Kasumi-1 (cell line): ENCODE measurements at regions not wholly inside any gene's neighbourhood (a gene's known extent, or its start where the extent isn't known, plus 50 kb on each side); places are given as distances from the start of the nearest gene placed in this dataset.

Experiments used
- DNase-seq, 2 experiments: peaks; one replicate each; lab custom pipeline; 2025; lab: John Stamatoyannopoulos, UW

- no peak for DNase-seq
Measured at GRCh38 chr6:139514819-139515218, 140.4 kb upstream of the CITED2 start.

GRCh38 chr6:139510040-139510790 lies 135.8 kb upstream of the CITED2 start:
- no peak for DNase-seq

DNA sequence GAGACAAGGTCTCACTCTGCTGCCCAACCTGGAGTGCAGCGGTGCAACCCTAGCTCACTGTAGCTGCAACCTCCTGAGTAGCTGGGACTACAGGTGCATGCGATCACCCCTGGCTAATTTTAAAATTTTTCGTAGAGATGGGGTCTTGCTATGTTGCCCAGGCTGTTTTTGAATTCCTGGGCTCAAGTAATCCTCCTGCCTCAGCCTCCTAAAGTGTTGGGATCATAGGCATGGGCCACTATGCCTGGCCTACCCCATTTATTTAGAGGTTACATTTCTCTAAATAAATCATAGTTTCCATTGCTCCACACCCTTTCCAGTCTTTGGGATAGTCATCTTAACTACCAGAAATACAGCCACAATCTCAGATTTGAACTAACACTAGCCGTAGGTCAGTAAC lies 134.7 kb upstream of the CITED2 start:
- no peak for DNase-seq

- no peak for DNase-seq
Measured at GRCh38 chr6:139508576-139508975, 134.1 kb upstream of the CITED2 start.

DNA sequence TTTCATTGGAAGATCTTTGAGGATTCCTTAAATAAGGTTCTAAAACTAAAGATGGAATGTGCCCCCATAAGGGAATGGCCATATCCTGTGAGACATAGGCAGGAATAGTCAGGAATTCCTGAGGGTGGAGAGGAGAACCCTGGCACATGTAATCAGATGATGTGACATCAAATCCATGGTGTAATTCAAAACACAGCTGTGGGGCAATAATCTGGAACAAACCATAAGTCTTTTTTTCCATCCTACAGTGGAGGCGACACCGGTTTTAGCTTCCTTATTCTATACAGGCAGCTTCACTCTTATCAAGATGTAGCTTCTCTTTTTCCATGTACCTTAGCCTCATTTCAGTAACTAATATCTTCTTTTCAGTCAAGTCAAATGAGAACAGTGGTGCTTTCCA lies 133.6 kb upstream of the CITED2 start:
- DNase-seq: no peak

DNA sequence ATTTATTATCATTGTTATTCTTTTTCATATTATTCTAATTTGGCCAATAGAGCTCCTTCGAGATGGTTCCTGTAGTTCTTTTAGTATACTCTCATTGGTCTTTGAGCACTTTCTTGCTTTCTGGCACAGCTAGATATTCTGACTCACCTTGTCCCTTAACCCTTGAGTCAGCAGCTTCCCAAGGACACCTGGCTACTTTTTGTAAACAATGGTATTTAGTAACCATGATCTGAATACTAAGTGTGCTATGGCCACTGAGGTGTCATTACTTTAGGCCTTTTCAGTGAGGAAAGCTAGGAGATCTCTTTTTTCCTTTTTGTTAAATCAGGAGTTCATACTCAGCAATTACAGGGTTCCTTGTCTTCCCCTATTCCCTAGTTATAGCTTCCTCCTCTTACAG lies 126.5 kb upstream of the CITED2 start:
- no peak for DNase-seq

DNA sequence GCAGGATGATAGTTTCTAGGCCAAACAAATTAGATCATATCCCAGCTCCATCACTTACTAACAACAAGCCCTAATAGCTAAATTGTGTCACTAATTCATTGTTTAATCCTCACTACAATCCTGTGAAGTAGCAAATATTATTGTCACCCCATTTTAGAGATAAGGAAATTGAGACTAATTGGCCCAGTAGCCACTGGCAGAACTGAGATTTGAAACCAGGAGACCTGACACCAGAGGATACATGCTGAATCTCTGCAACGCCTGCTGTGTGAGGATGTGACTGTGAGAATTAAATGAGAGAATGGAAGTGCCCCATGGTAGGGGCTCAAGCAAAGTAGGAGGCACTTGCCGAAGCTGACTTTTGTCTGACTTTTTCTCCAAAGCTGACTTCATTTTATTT lies 124.3 kb upstream of the CITED2 start:
- no peak for DNase-seq

GRCh38 chr6:139497345-139497961 lies 123.0 kb upstream of the CITED2 start:
- no peak for DNase-seq

DNA sequence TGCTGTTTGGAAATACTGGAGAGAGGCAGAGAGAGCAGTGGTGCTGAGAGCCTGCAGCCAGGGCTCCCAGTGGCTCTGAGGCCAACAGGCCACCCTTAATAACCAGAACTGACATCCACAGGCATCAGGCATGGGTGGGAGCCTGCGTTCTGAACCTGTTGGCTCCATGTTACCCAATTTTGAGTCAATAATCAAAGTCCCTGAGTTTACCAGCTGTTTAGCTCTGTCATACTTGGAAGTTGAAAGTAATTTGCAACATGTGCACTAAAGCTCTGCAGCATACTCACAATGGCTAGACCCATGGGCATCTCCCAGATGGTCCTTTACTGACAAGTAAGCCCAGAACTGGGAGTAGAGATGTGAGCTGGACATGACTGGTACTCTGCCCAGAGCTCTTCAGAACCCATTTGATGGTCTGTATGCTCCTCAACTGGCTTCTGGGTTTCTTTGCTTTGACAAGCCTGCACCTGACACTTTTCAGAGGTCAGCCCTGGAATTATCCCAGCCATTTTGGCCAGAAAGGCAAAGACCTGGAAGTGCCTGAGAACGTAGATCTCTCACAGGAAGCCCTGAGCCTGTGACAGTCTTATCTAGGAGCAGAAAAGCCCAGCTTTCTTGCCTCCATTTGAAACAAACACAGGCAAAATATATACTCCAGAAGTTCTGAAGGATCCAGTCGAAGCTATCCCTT lies 122.4 kb upstream of the CITED2 start:
- DNase-seq: no peak

DNA sequence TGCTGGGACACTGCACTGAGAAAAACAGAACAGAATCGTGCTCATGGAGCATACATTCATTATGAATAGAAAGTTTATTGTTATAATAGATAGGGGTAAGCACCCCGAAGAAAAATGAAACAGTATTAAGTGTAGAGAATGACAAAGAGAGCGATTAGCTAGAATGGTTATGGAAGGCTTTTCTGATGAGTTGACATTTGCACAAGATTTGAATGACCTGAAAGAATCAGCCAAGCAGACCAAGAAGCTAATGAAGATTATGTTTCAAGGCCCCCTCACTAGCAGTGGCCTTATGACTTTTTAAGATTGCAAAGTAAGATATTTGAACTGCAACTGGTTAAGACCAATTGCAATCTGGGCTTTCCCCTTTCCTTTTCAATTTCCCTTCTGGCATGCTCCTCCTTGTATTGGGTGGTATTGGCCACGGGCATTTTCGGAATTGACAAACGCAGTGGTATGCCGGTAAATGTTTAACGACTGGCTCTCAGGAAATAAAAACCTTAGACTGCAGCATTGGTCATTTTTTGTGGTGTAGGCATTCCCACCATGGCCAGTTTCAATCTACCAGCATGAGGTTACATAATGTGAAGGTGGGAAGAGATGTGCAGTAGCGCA lies 120.0 kb upstream of the CITED2 start:
- no peak for DNase-seq

DNA sequence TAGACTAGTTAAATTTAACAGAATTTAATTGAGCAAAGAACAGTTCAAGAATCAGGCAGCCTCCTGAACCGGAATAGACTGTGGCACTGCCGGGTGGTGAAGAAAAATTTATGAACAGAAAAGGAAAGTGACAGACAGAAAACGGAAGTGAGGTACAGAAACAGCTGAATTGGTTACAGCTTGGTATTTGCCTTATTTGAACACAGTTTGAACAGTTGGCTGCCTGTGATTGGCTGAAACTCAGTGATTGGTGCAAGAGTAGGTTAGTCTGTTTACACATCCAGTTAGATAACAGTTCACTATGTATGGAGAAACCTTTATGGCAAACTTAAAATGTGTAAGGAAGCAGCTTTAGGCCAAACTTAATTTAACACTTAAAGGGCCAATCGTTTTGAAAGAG lies 116.0 kb upstream of the CITED2 start:
- no peak for DNase-seq

- no peak for DNase-seq
Measured at GRCh38 chr6:139486476-139486799, 112.0 kb upstream of the CITED2 start.

GRCh38 chr6:139485742-139486475 lies 111.5 kb upstream of the CITED2 start:
- no peak for DNase-seq

DNA sequence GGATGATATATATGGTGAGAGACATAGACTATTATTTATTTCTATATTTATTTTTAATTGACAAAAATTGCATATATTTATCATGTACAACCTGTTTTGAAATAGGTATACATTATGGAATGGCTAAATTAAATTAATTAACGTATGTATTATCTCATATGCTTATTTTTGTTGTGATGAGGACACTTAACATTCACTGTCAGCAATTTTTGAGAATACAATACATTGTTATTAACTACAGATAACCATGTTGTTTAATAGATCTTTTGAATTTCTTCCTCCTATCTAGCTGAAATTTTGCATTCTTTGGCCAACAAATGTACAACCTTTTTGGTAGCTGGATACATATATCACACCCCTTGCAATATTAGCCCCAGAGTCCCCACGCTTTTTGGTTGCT lies 110.7 kb upstream of the CITED2 start:
- no peak for DNase-seq

DNA sequence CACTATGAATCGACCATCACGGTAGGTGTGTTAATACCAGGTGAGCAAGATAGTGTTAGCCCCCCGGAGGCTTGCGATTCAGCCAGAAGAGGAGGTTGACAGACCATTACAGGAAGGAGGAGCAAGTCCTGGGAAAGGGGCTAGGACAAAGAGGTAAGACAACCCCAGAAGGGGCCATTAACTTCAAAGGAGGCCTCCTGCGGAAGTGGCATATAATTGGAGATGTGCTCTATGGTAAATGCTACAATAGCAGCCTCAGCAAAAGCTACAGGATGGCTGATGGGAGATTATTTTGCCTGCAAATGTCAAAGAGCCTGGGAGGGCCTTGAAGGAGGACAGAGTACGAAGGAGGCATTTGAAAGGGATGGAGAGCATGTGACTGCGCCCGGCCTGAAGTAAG lies 108.6 kb upstream of the CITED2 start:
- no peak for DNase-seq

DNA sequence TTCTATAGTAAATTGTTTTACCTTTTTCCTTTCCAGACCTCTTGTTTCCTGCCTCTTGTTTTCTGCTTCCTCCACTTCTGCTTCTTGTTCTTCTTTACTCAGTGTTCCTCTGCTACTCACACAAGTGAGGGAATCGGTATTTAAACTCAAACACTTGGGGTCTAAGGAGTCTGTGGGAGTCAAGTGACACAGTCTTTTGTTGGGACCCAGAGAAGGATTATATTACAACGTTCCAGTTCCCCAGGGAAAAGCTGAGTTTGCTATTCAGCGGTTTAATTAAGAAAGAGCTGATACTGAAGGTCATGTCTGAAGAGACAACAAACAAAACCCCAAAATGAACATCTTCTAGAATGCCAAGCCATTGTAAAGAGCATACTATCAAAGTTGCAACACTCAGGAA lies 107.8 kb upstream of the CITED2 start:
- DNase-seq: no peak

- DNase-seq: no peak
Measured at GRCh38 chr6:139480356-139481165, 106.1 kb upstream of the CITED2 start.

DNA sequence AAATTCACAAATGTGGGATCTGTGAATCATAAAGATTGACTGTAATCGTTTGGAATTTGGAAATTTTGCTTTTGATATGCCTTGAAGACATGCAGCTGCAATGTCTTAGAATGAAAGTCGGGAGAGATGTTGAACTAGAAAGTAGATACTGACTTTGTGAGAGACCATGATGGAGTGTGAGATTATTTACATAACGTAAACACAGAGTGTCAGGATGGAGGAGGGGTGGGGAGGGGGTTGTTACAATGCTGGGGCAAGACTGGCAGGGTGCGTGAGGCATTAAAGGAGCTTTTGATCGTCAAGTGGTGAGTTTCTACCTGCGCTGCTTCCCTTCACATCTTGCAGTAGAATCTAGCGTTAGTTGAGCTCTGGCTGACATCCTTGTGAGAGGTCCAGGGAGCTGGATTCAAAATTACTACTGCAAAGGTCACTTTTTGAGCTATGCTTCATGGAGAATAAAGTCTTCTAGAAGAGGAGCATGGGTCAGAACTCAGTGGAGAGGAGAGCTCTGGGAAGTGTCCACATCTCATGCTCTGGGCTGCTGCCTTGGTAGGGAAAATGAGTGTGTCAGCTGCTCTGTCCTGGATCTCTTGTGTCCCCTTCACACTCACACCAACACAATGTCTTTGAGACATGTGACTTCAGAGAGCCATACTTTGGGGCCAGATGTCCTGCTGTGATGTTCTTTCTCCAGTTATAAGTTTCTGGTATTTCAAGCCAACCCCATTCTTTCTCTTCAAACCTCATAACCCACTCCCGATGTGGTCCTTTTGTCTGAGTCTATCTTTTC lies 105.2 kb upstream of the CITED2 start:
- DNase-seq: no peak

DNA sequence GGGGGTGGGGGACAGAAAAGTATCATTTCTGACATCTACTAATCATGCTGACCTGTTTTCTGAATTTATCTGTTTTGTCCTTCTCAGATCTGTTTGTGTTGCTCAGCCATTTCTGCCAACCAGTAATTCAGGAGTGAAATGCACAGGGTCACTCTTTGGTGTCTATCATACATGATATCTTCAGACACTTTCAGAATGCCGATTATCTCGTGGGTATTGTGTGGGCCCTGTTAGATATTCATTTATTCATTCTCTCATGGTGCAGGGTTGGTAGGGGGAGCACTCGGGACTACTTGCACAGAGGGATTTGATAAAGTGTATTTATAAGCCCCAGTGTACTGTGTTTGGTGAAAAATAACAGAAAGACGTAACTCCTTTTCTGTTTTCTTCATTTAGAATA lies 101.2 kb upstream of the CITED2 start:
- DNase-seq: no peak

DNA sequence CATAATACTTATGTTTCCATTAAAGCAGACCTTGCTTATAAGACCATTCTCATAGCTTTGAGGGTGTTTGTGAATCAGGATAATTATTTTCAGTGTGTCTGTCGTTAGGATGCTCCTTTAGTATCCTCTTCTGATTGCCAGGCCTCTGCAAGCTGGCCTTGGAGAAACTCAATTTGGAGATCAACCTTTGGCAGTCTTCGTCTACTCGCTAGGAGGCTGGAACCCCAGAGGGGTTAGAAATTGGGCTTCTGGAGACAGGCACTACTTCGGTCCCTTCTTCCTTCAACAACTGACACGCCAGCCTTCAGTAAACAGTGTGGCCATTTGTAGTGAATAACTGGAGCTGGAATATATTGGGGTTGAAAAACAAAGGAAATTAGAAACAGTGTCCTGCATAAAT lies 100.8 kb upstream of the CITED2 start:
- no peak for DNase-seq
